ENCODE measurements at regions not wholly inside any gene's neighbourhood (a gene's known extent, or its start where the extent isn't known, plus 50 kb on each side); places are given as distances from the start of the nearest gene placed in this dataset.

DNA sequence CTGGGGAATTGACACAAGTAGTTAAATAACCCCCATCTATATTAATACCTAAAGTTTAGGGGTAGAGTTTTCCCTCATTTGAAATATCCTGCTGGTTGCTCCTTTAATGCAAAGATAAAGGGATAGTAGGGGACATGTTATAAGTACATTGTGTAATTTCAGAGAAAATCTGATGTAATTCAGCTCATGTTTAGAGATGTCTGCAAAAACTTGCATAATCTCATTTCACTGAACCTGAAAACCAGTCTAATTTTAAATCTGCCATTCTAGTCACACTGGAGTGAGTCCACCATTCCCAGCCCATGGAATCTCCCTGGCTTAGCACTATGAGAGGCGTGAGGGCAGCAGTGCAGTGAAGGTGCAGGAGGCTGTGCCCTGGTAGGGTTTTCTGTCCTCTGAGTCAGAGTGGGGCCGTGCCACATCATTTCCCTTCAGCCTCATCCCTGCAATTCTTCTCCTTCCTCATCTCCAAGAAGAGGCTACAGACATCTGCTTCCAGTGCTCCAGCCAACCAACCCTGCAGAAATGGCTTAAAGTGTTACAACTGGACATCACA, 246.3 kb upstream of the UMPS start:
- Histone ChIP-seq H3K27me3 (ENCODE audit: control insufficient read depth, insufficient read depth, low read length) (no peaks in the 10 kb centered on the region), H3K27ac (ENCODE audit: low read depth in 2 of 2, low read length in 2 of 2) (no peak overlapping the region), H3K36me3 (ENCODE audit: control insufficient read depth in 2 of 3, insufficient read depth in 3 of 3, low read length in 3 of 3) (peaks cover 0 to 2% (median 0%) of the 10 kb centered on the region in 3 donors), H3K4me3 (ENCODE audit: low read length in 3 of 3) (no peak overlapping the region), H3K9me3 (ENCODE audit: control insufficient read depth in 2 of 3, insufficient read depth in 1 of 3, low read length in 3 of 3) (no peaks in the 10 kb centered on the region), H3K9ac (ENCODE audit: low read length in 3 of 3) (no peak overlapping the region), H3K4me1 (ENCODE audit: control insufficient read depth in 2 of 3, insufficient read depth in 2 of 3, low read depth in 1 of 3, low read length in 3 of 3) (no peaks in the 10 kb centered on the region)
- no peak for TF ChIP-seq CTCF (IDR thresholded peaks at IDR 0.05; ENCODE audit: borderline replicate concordance, extremely low read depth, insufficient read depth)
- DNase-seq (no peak), FAIRE-seq (no peak)
- intact Hi-C loops (cut with DNase I) = no loop called here

DNA sequence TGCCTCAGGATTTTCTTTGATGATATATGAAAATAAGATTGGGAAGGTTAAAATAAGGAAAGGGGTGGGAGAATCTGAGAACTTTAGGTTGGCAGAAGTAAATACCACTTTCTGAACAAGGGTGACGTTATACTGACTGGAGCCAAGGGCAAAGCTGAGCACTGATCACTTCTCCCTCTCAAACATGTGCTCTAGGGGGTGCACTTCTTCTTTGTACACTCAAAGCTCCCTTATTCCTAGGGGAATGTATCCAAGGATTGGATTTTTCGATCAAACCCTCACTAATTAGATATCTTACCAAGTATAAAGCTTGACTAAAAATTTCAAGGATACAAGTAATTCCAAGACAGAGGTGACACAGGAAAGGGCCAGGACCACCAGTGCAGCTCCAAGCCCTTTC, 243.9 kb upstream of the UMPS start:
- DNase-seq (no peak), FAIRE-seq (no peak)
- Histone ChIP-seq H3K9me3 (ENCODE audit: control insufficient read depth in 2 of 3, insufficient read depth in 1 of 3, low read length in 3 of 3) (no peaks in the 10 kb centered on the region), H3K36me3 (ENCODE audit: control insufficient read depth in 2 of 3, insufficient read depth in 3 of 3, low read length in 3 of 3) (peaks cover 0 to 2% (median 0%) of the 10 kb centered on the region in 3 donors), H3K4me1 (ENCODE audit: control insufficient read depth in 2 of 3, insufficient read depth in 2 of 3, low read depth in 1 of 3, low read length in 3 of 3) (no peaks in the 10 kb centered on the region), H3K4me3 (ENCODE audit: low read length in 3 of 3) (no peak overlapping the region), H3K27ac (ENCODE audit: low read depth in 2 of 2, low read length in 2 of 2) (no peak overlapping the region), H3K9ac (ENCODE audit: low read length in 3 of 3) (no peak overlapping the region), H3K27me3 (ENCODE audit: control insufficient read depth, insufficient read depth, low read length) (no peaks in the 10 kb centered on the region)
- intact Hi-C loops (cut with DNase I) = no loop called here
- TF ChIP-seq CTCF (IDR thresholded peaks at IDR 0.05; ENCODE audit: borderline replicate concordance, extremely low read depth, insufficient read depth) = no peak

DNA sequence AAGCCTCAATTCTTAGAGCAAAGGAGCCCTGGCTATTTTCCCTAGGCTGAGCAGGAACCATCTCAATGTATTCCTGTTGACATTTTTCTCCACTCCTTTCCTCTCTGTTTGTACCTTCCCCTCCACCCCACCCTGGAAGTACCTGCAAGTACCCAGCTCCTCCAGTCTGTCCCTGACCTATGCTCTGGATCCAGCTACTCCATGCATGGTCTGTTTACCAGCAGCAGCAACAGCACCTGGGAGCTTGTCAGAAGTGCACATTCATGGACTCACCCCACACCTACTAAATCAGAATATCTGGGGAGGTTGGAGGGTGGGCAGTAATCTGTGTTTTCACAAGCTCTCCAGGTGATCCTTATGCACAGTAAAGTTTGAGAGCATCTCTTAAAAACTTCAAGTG, 240.7 kb upstream of the UMPS start:
- Histone ChIP-seq H3K4me3 (ENCODE audit: low read length in 3 of 3) (no peak overlapping the region), H3K4me1 (ENCODE audit: control insufficient read depth in 2 of 3, insufficient read depth in 2 of 3, low read depth in 1 of 3, low read length in 3 of 3) (no peaks in the 10 kb centered on the region), H3K27me3 (ENCODE audit: control insufficient read depth, insufficient read depth, low read length) (no peaks in the 10 kb centered on the region), H3K27ac (ENCODE audit: low read depth in 2 of 2, low read length in 2 of 2) (no peak overlapping the region), H3K36me3 (ENCODE audit: control insufficient read depth in 2 of 3, insufficient read depth in 3 of 3, low read length in 3 of 3) (no peaks in the 10 kb centered on the region), H3K9me3 (ENCODE audit: control insufficient read depth in 2 of 3, insufficient read depth in 1 of 3, low read length in 3 of 3) (no peaks in the 10 kb centered on the region), H3K9ac (ENCODE audit: low read length in 3 of 3) (no peak overlapping the region)
- intact Hi-C loops (cut with DNase I) = no loop called here
- DNase-seq (no peak), FAIRE-seq (no peak)
- TF ChIP-seq CTCF (IDR thresholded peaks at IDR 0.05; ENCODE audit: borderline replicate concordance, extremely low read depth, insufficient read depth) = no peak

- Histone ChIP-seq H3K4me3 (ENCODE audit: low read length in 3 of 3) (no peak overlapping the region), H3K36me3 (ENCODE audit: control insufficient read depth in 2 of 3, insufficient read depth in 3 of 3, low read length in 3 of 3) (no peaks in the 10 kb centered on the region), H3K9me3 (ENCODE audit: control insufficient read depth in 2 of 3, insufficient read depth in 1 of 3, low read length in 3 of 3) (no peaks in the 10 kb centered on the region), H3K4me1 (ENCODE audit: control insufficient read depth in 2 of 3, insufficient read depth in 2 of 3, low read depth in 1 of 3, low read length in 3 of 3) (no peaks in the 10 kb centered on the region), H3K27me3 (ENCODE audit: control insufficient read depth, insufficient read depth, low read length) (no peaks in the 10 kb centered on the region), H3K9ac (ENCODE audit: low read length in 3 of 3) (no peak overlapping the region), H3K27ac (ENCODE audit: low read depth in 2 of 2, low read length in 2 of 2) (no peak overlapping the region)
- no peak for FAIRE-seq
- intact Hi-C loops (cut with DNase I) = no loop called here
- no peak for DNase-seq
- TF ChIP-seq CTCF (IDR thresholded peaks at IDR 0.05; ENCODE audit: borderline replicate concordance, extremely low read depth, insufficient read depth) = no peak
Observed at GRCh38 chr3:124491098-124491497, 239.2 kb upstream of the UMPS start.
